ENCODE measurements at regions not wholly inside any gene's neighbourhood (a gene's known extent, or its start where the extent isn't known, plus 50 kb on each side); places are given as distances from the start of the nearest gene placed in this dataset.

GRCh38 chr6:23413327-23414050 lies 712.5 kb upstream of the NRSN1 start:
- no peak for TF ChIP-seq GATA2 (IDR thresholded peaks at IDR 0.05; ENCODE audit: low read depth, low read length)
- no peak for TF ChIP-seq GATA3 (IDR thresholded peaks at IDR 0.05; ENCODE audit: low read depth, low read length)
